MM.1S (cell line): ENCODE measurements at regions not wholly inside any gene's neighbourhood (a gene's known extent, or its start where the extent isn't known, plus 50 kb on each side); places are given as distances from the start of the nearest gene placed in this dataset.

Experiments used
- EZH2 ChIP-seq: fragments of 300-600 bp; sonication (generic); optimal IDR thresholded peaks from 2 replicates; pipeline ENCODE3; 2017; ENCODE audit warnings: low read depth, mild to moderate bottlenecking, antibody characterized with exemption, low read length, mixed read lengths
- EZH2phosphoT487 ChIP-seq: fragments of 300-600 bp; sonication (generic); IDR thresholded peaks from 2 replicates; pipeline ENCODE4 v1.6.1; 2018; ENCODE audit warnings: antibody characterized with exemption, low read length
- TF ChIP-seq, protein P1 (sequence below): fragments of 300-600 bp; sonication (generic); IDR thresholded peaks from 2 replicates; pipeline ENCODE4 v1.5.1; 2016; ENCODE audit warnings: antibody characterized with exemption, low read length, mixed read lengths

DNA sequence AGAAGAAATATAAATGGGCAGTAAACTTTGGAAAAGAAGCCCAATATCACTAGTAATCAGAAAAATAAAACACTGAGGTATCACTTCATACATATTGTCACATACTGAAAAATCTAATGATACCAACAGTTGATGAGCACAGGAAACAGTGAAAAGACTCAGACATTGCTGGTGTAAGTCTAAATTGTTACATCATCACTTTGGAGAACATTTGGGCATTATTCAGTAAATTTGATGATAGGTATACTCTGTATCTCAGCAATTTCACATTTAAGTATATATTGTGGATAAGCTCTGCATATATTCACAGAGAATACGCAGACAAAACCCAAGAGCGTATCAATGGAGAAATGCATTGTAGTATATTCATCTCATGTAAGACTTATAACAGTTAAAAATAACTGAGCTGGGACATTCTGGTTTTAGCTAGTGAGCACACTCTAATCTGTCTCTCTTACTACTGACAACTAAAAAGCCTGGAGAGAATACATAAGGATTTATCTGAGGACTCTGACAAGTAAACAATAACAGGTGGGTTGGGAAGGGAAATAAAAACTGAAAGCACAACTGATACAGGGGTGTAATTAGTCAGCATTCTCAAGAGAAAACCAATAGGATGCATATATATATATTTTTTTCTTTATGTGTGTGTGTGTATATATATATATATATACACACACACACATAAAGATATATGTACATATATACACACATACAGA, 212.7 kb upstream of the JUN start:
- TF ChIP-seq, protein P1, sequence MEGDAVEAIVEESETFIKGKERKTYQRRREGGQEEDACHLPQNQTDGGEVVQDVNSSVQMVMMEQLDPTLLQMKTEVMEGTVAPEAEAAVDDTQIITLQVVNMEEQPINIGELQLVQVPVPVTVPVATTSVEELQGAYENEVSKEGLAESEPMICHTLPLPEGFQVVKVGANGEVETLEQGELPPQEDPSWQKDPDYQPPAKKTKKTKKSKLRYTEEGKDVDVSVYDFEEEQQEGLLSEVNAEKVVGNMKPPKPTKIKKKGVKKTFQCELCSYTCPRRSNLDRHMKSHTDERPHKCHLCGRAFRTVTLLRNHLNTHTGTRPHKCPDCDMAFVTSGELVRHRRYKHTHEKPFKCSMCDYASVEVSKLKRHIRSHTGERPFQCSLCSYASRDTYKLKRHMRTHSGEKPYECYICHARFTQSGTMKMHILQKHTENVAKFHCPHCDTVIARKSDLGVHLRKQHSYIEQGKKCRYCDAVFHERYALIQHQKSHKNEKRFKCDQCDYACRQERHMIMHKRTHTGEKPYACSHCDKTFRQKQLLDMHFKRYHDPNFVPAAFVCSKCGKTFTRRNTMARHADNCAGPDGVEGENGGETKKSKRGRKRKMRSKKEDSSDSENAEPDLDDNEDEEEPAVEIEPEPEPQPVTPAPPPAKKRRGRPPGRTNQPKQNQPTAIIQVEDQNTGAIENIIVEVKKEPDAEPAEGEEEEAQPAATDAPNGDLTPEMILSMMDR: no peak
- no peak for TF ChIP-seq EZH2
- TF ChIP-seq EZH2phosphoT487: no peak
